Fibroblast of pulmonary artery (primary cell): ENCODE measurements at regions not wholly inside any gene's neighbourhood (a gene's known extent, or its start where the extent isn't known, plus 50 kb on each side); places are given as distances from the start of the nearest gene placed in this dataset.

Experiments
- DNase-seq: peaks from one replicate; pipeline ENCODE4 v3.0.0-alpha.2; 2010; ENCODE audit warnings: low read depth
- H3K4me3 ChIP-seq: replicated peaks from 2 replicates; pipeline ENCODE4 v1.5.1; 2011; ENCODE audit warnings: low read depth, mild to moderate bottlenecking, control low read depth, low read length, moderate library complexity
- CTCF ChIP-seq: IDR thresholded peaks from 2 replicates; pipeline ENCODE4 v1.5.1; 2011; ENCODE audit warnings: mild to moderate bottlenecking, control low read depth, low read length, inconsistent platforms; ENCODE audit errors: missing control alignments

GRCh38 chr4:188627892-188628291, 488.7 kb downstream of the TRIML1 start:
- DNase-seq, result no peak

GRCh38 chr4:188639479-188640100, 500.3 kb downstream of the TRIML1 start:
- no peak for TF ChIP-seq CTCF
- no peak for DNase-seq
- no peak overlapping the region for H3K4me3 ChIP-seq

More at GRCh38 chr4:188627892-188628291, 488.7 kb downstream of the TRIML1 start:
- H3K4me3 ChIP-seq, result no peak overlapping the region
- no peak for TF ChIP-seq CTCF

- DNase-seq, result no peak
- TF ChIP-seq CTCF, result no peak
- H3K4me3 ChIP-seq, result no peak overlapping the region
Observed at GRCh38 chr4:188647820-188648370, 508.7 kb downstream of the TRIML1 start.

GRCh38 chr4:188649635-188650034, 510.4 kb downstream of the TRIML1 start:
- TF ChIP-seq CTCF, result no peak
- DNase-seq, result no peak
- H3K4me3 ChIP-seq, result no peak overlapping the region

GRCh38 chr4:188650516-188650915, 511.3 kb downstream of the TRIML1 start:
- DNase-seq, result no peak
- no peak for TF ChIP-seq CTCF
- no peak overlapping the region for H3K4me3 ChIP-seq

GRCh38 chr4:188657365-188657764, 518.1 kb downstream of the TRIML1 start:
- no peak for TF ChIP-seq CTCF
- DNase-seq, result no peak
- H3K4me3 ChIP-seq, result no peak overlapping the region
